ENCODE measurements at regions not wholly inside any gene's neighbourhood (a gene's known extent, or its start where the extent isn't known, plus 50 kb on each side); places are given as distances from the start of the nearest gene placed in this dataset.

- TF ChIP-seq REST (IDR thresholded peaks at IDR 0.05; ENCODE audit: borderline replicate concordance) (peak; percentile 58), POLR2AphosphoS5 (IDR thresholded peaks at IDR 0.05) (peak; percentile 66), EP300 (conservative IDR thresholded peaks at IDR 0.05; ENCODE audit: poor library complexity, severe bottlenecking) (peak; percentile 92), EZH2 (IDR thresholded peaks at IDR 0.05; ENCODE audit: borderline replicate concordance, insufficient read depth, low read length, poor library complexity, severe bottlenecking) (no peak)
These were observed 260.1 kb downstream of the ETS1 start for GRCh38 chr11:128327274-128327673.
